GM18868 (cell line): ENCODE measurements at regions not wholly inside any gene's neighbourhood (a gene's known extent, or its start where the extent isn't known, plus 50 kb on each side); places are given as distances from the start of the nearest gene placed in this dataset.
A peak's percentile ranks its signal among the peaks of the same experiment; 100 is the strongest.

Experiments
- ATAC-seq: cut with Tn5 transposase; IDR thresholded peaks from one replicate; pipeline ENCODE4 v1.9.1; 2021; ENCODE audit warnings: mild to moderate bottlenecking, moderate library complexity; ENCODE audit not compliant: unreplicated experiment

DNA sequence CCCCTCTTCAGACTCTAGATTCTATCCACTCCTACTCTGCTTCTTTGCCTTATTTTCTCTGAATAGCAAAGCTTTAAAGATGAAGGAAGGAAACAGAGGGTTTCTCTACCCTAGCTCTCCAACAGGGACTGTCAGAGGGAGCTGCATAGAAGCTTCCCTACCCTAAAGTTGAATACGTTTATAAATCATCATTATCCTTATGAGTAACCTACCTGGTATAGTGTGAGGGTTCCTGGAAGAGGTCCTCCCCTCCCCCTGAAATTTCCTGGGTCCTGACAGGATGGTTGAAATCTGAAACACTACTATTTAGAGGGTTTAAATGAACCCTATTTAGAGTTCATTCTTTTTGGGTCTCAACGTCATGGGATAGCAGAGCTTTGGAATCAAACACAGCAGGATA, 187.0 kb upstream of the RBPJ start:
- ATAC-seq, result no peak

- no peak for ATAC-seq
Measured at GRCh38 chr4:26135331-26135730, 185.5 kb upstream of the RBPJ start.

GRCh38 chr4:26136615-26137014, 184.2 kb upstream of the RBPJ start:
- ATAC-seq, result no peak

GRCh38 chr4:26137288-26137687, 183.5 kb upstream of the RBPJ start:
- ATAC-seq, result no peak

- peak; percentile 36 for ATAC-seq
Measured at GRCh38 chr4:26139310-26139924, 181.4 kb upstream of the RBPJ start.

DNA sequence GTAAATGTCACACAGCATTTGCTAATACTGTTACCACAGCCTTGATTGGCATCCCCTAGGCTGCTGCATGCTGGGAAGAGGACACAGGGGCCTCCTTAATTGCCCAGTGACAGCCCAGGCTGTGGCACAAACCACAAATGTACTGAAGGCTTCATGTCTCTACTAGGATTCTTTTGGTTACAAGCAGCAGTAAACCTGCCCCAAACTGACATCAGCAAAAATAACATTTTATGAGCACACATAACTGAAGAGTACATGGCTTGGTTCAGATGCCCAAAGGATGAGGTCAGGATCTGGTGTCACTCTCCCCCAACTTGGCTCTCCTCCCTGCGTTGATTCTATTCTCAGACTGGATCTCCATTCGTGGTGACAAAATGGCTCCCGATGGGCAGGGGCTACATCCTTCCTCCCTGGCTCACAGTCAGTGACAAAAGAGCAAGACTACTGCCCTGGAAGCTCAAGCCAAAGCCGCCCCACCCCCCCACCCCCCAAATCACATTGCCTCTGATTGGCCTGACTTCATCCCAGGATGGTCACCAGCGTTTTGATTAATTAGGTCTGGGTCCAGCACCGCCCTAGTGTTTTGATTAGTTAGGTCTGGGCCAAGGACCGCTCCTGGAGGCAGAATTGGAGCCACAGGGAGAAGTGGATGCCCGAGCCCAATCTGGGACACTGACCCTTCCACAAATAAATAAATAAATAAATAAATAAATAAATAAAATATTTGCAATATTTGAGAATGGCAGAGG, 180.5 kb upstream of the RBPJ start:
- ATAC-seq, result no peak

GRCh38 chr4:26141051-26141721, 179.6 kb upstream of the RBPJ start:
- no peak for ATAC-seq

DNA sequence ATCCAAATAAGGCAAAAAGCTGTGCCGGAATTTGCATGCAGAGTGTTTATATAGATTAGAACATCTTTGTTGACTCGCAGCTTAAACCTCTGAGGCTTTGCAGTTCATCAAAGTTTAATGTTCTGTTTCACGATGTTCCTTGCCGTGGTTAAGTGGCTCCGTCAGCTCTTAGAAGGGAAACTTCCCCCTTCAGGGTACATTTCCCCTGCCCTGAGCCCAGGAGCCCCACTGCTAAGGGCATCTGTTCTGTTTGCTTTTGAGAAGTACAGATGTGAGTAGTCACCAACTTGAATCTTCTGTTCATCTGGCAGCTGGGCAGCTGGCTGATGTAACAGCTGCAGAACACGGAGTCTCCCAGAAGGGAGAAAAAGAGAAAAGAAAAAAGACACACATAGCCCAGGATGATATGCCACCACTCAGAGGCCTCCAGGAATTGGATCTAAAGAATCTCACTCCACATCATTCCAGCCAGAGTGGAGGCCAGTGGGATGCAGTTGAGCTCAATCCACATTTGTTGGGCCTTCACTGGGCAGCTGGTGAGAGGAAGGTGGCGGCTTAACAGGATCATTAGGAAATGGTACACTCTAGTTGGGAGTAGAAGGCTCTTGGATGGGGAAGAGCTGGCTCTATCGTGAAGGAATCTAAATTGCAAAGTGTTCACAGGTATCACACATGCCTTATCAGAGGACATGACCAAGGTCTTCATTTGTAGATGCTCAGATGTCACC, 178.7 kb upstream of the RBPJ start:
- peak; percentile 92 for ATAC-seq

GRCh38 chr4:26144526-26145155, 176.2 kb upstream of the RBPJ start:
- no peak for ATAC-seq

DNA sequence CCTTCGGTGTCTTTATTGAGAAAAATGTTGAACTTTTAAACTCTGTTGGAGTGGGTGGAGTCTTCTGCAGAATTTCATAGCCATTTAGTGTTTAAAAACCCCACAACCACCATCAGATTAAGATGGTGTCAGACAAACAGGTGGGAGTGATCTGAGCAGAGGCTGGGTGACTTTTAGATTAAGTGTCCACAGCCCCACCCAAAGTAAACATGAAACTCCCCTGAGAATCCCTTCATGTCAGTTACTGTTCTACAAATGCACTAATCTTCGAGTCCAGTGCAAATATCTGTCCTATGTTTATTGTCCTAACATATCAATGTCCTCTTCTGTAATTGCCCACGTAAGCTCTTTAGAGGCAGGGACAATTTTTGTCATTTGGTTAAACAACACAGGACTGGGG, 175.6 kb upstream of the RBPJ start:
- no peak for ATAC-seq

DNA sequence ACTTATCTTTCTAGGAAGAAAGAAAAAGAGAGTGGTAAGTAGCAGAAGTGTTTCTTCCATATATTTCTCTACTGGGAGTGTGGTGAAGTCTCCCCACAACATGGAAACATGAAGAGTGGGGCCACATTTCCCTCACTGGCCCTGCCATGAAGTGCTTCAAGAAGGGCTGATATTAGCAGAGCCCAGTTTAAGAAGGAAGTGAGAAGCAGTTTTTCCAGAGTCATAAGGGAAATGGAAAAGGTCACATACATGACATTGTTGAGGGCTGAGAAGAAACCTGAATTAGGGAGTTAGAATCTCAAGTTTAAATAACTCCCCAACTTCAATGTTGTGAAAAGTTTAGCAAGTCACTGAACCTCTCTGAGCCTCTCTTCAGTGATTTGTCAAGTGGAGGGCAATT, 171.9 kb upstream of the RBPJ start:
- ATAC-seq, result no peak

- ATAC-seq, result no peak
Measured at GRCh38 chr4:26150948-26151347, 169.9 kb upstream of the RBPJ start.

GRCh38 chr4:26151615-26152014, 169.2 kb upstream of the RBPJ start:
- ATAC-seq, result no peak

GRCh38 chr4:26152056-26152455, 168.8 kb upstream of the RBPJ start:
- ATAC-seq, result no peak

DNA sequence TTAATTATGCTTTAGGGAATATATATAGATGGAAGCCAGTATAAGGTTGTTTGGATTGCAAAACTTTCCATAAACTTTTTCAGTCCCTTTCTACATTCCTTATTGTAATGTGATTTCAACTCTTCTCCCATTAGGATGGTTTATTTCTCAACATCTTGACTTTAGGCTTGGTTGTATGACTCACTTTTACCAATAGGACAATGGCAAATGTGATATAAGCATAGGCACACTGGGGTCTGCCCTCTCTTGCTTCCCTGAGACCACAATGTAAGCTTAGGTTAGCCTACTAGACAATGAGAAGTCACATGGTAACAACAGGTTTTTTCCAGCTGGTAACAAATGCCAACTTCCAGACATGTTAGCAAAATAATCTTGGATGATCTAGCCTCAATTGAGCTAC, 163.3 kb upstream of the RBPJ start:
- ATAC-seq, result no peak

DNA sequence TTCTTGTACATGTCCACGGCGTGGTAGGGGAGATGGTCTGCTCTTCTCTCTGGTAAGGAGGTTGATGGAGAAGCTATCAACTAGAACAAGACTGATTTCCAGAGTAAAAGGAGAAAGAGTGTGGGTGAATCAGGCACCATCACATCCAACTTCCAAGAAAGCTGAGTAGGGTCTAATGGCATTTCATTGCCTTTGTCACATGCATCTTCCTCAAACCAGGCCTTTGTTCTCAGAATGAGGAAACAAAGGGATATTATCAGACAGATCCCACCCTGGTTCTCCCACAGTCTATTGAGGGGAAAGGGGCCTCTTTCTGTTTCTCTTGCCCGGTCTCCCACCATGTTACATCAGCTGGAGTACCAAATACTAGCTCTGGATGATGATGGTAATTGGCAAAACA, 160.2 kb upstream of the RBPJ start:
- no peak for ATAC-seq

- ATAC-seq, result peak; percentile 62
Measured at GRCh38 chr4:26161030-26161824, 159.6 kb upstream of the RBPJ start.

DNA sequence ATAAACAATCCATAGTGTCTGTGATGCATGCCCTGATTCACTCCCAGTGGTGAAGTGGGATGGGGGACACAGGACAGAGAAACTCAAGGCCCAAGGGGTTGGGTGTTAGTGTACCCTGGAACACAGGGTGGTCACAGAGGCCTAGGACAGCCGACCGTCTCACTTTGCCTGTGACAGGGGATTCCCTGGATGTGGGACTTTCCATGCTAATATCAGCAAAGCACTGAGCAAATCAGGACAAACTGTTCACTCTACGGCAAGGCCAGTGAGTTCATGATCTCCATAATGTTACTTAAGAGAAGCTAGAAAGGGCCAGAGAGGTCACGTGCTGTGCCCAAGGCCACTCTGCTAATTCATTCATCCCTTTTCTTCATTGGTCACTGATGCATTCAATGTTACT, 158.7 kb upstream of the RBPJ start:
- ATAC-seq, result peak; percentile 74

- no peak for ATAC-seq
Measured at GRCh38 chr4:26163425-26164362, 157.1 kb upstream of the RBPJ start.
